HepG2 (cell line): ENCODE measurements at regions not wholly inside any gene's neighbourhood (a gene's known extent, or its start where the extent isn't known, plus 50 kb on each side); places are given as distances from the start of the nearest gene placed in this dataset.
A peak's percentile ranks its signal among the peaks of the same experiment; 100 is the strongest.

Experiments used
- ARID5B ChIP-seq: IDR thresholded peaks from 2 replicates; pipeline ENCODE4 v1.4.0; 2020; ENCODE audit warnings: mild to moderate bottlenecking, missing genetic modification reagents
- ASH2L ChIP-seq: fragments of 300-600, 200-600 bp; sonication (generic); IDR thresholded peaks from 2 replicates; pipeline ENCODE4 v1.7.0; 2017; ENCODE audit warnings: low read depth, mild to moderate bottlenecking, moderate library complexity, mixed read lengths, low read length; ENCODE audit not compliant: insufficient read length
- CCDC6 ChIP-seq: sonication (generic); formaldehyde crosslinking; IDR thresholded peaks from 2 replicates; pipeline ENCODE4 v1.8.1; 2022; ENCODE audit warnings: mild to moderate bottlenecking, missing genetic modification reagents, moderate library complexity
- FOXK1 ChIP-seq: sonication (generic); formaldehyde crosslinking; IDR thresholded peaks from 2 replicates; pipeline ENCODE4 v1.4.0; 2020; ENCODE audit warnings: low read depth, missing genetic modification reagents, borderline replicate concordance
- HOMEZ ChIP-seq: IDR thresholded peaks from 2 replicates; pipeline ENCODE4 v1.6.1; 2016; ENCODE audit warnings: low read depth
- MYC ChIP-seq: sonication (generic); formaldehyde crosslinking; IDR thresholded peaks from 2 replicates; pipeline ENCODE4 v1.9.0; 2021; ENCODE audit warnings: missing genetic modification reagents, borderline replicate concordance
- NCOR1 ChIP-seq: fragments of 200-600 bp; sonication (generic); IDR thresholded peaks from 2 replicates; pipeline ENCODE4 v1.7.0; 2017; ENCODE audit warnings: antibody characterized with exemption, low read length, borderline replicate concordance
- PAXIP1 ChIP-seq: sonication (generic); formaldehyde crosslinking; conservative IDR thresholded peaks from 2 replicates; pipeline ENCODE4 v1.4.0; 2020; ENCODE audit warnings: mild to moderate bottlenecking, missing genetic modification reagents, moderate library complexity
- SAP130 ChIP-seq: IDR thresholded peaks from 2 replicates; pipeline ENCODE4 v1.6.1; 2016; ENCODE audit warnings: low read depth
- SCMH1 ChIP-seq: sonication (generic); formaldehyde crosslinking; IDR thresholded peaks from 2 replicates; pipeline ENCODE4 v1.9.0; 2021; ENCODE audit warnings: missing genetic modification reagents, mild to moderate bottlenecking, borderline replicate concordance
- THYN1 ChIP-seq: sonication (generic); formaldehyde crosslinking; IDR thresholded peaks from 2 replicates; pipeline ENCODE4 v1.8.1; 2023; ENCODE audit warnings: low read depth, mild to moderate bottlenecking, moderate library complexity, missing genetic modification reagents, borderline replicate concordance
- ZNF343 ChIP-seq: sonication (generic); formaldehyde crosslinking; IDR thresholded peaks from 2 replicates; pipeline ENCODE4 v1.4.0; 2020; ENCODE audit warnings: mild to moderate bottlenecking, missing genetic modification reagents
- ZNF546 ChIP-seq: sonication (generic); formaldehyde crosslinking; conservative IDR thresholded peaks from 2 replicates; pipeline ENCODE4 v1.8.1; 2023; ENCODE audit warnings: mild to moderate bottlenecking, missing genetic modification reagents
- ZNF605 ChIP-seq: sonication (generic); formaldehyde crosslinking; IDR thresholded peaks from 2 replicates; pipeline ENCODE4 v1.8.0; 2022; ENCODE audit warnings: mild to moderate bottlenecking, missing genetic modification reagents
- ZNF687 ChIP-seq: sonication (generic); formaldehyde crosslinking; IDR thresholded peaks from 2 replicates; pipeline ENCODE4 v1.5.1; 2020; ENCODE audit warnings: mild to moderate bottlenecking, missing genetic modification reagents, moderate library complexity

GRCh38 chr13:33366469-33367062 is 81.0 kb upstream of the STARD13 start (continued):
- 0 out of 2 replicates have a peak, but pooled peaks have one; percentile 9 for TF ChIP-seq HOMEZ
- peak; percentile 37; the same call in 1 of the 2 replicates for TF ChIP-seq PAXIP1 (CRISPR knock-in tag)
- TF ChIP-seq ZNF687 (CRISPR knock-in tag): no peak
- 0 out of 2 replicates have a peak, but pooled peaks have one; percentile 18 for TF ChIP-seq SAP130
- no peak for TF ChIP-seq ZNF343 (CRISPR knock-in tag)
- no peak for TF ChIP-seq ZNF546 (CRISPR knock-in tag)
- TF ChIP-seq CCDC6 (CRISPR knock-in tag): no peak
- no peak for TF ChIP-seq FOXK1 (CRISPR knock-in tag)
- peak; percentile 86 for TF ChIP-seq NCOR1
- peak; percentile 53 for TF ChIP-seq ASH2L
- no peak for TF ChIP-seq THYN1 (CRISPR knock-in tag)
- peak; percentile 8; the same call in 1 of the 2 replicates for TF ChIP-seq ARID5B (CRISPR knock-in tag)
- TF ChIP-seq ZNF605 (CRISPR knock-in tag): no peak
- no peak for TF ChIP-seq SCMH1 (CRISPR knock-in tag)
- no peak for TF ChIP-seq MYC (CRISPR knock-in tag)
